ENCODE measurements at regions not wholly inside any gene's neighbourhood (a gene's known extent, or its start where the extent isn't known, plus 50 kb on each side); places are given as distances from the start of the nearest gene placed in this dataset.
"Not testable (repeated sequence)": the region's sequence is repeated elsewhere in the genome, so short reads cannot be mapped to it uniquely, and the experiment has no call there.

GRCh38 chr13:104657196-104657595 is 1591.0 kb upstream of the SLC10A2 start:
- DNase-seq (ENCODE audit: extremely low read depth in 1 of 2, low read depth in 1 of 2), result no peak

- DNase-seq (ENCODE audit: extremely low read depth in 1 of 2, low read depth in 1 of 2), result no peak
Measured at GRCh38 chr13:104650431-104650830, 1584.2 kb upstream of the SLC10A2 start.

- DNase-seq (ENCODE audit: extremely low read depth in 1 of 2, low read depth in 1 of 2), result no peak
Measured at GRCh38 chr13:104648291-104648690, 1582.1 kb upstream of the SLC10A2 start.

- DNase-seq (ENCODE audit: extremely low read depth in 1 of 2, low read depth in 1 of 2), result no peak
Measured at GRCh38 chr13:104645786-104646185, 1579.6 kb upstream of the SLC10A2 start.

GRCh38 chr13:104641309-104641708 is 1575.1 kb upstream of the SLC10A2 start:
- DNase-seq (ENCODE audit: extremely low read depth in 1 of 2, low read depth in 1 of 2), result no peak

GRCh38 chr13:104635879-104636278 is 1569.7 kb upstream of the SLC10A2 start:
- DNase-seq (ENCODE audit: extremely low read depth in 1 of 2, low read depth in 1 of 2), result no peak

GRCh38 chr13:104634016-104634415 is 1567.8 kb upstream of the SLC10A2 start:
- no peak for DNase-seq (ENCODE audit: extremely low read depth in 1 of 2, low read depth in 1 of 2)

GRCh38 chr13:104632736-104633135 is 1566.5 kb upstream of the SLC10A2 start:
- DNase-seq (ENCODE audit: extremely low read depth in 1 of 2, low read depth in 1 of 2), result no peak

GRCh38 chr13:104625201-104625600 is 1559.0 kb upstream of the SLC10A2 start:
- no peak for DNase-seq (ENCODE audit: extremely low read depth in 1 of 2, low read depth in 1 of 2)

GRCh38 chr13:104616990-104617389 is 1550.8 kb upstream of the SLC10A2 start:
- no peak for DNase-seq (ENCODE audit: extremely low read depth in 1 of 2, low read depth in 1 of 2)

- no peak for DNase-seq (ENCODE audit: extremely low read depth in 1 of 2, low read depth in 1 of 2)
Measured at GRCh38 chr13:104614361-104615145, 1548.3 kb upstream of the SLC10A2 start.

- DNase-seq (ENCODE audit: extremely low read depth in 1 of 2, low read depth in 1 of 2), result no peak
Measured at GRCh38 chr13:104608331-104608730, 1542.1 kb upstream of the SLC10A2 start.

- DNase-seq (ENCODE audit: extremely low read depth in 1 of 2, low read depth in 1 of 2), result not testable (repeated sequence)
Measured at GRCh38 chr13:104605435-104605834, 1539.2 kb upstream of the SLC10A2 start.

GRCh38 chr13:104597546-104598180 is 1531.4 kb upstream of the SLC10A2 start:
- DNase-seq (ENCODE audit: extremely low read depth in 1 of 2, low read depth in 1 of 2), result no peak

GRCh38 chr13:104595511-104595910 is 1529.3 kb upstream of the SLC10A2 start:
- DNase-seq (ENCODE audit: extremely low read depth in 1 of 2, low read depth in 1 of 2), result no peak

GRCh38 chr13:104594806-104595205 is 1528.6 kb upstream of the SLC10A2 start:
- no peak for DNase-seq (ENCODE audit: extremely low read depth in 1 of 2, low read depth in 1 of 2)

- DNase-seq (ENCODE audit: extremely low read depth in 1 of 2, low read depth in 1 of 2), result no peak
Measured at GRCh38 chr13:104593693-104594092, 1527.5 kb upstream of the SLC10A2 start.

GRCh38 chr13:104593251-104593576 is 1527.0 kb upstream of the SLC10A2 start:
- DNase-seq (ENCODE audit: extremely low read depth in 1 of 2, low read depth in 1 of 2), result no peak

GRCh38 chr13:104592545-104593250 is 1526.5 kb upstream of the SLC10A2 start:
- no peak for DNase-seq (ENCODE audit: extremely low read depth in 1 of 2, low read depth in 1 of 2)

GRCh38 chr13:104592127-104592526 is 1525.9 kb upstream of the SLC10A2 start:
- DNase-seq (ENCODE audit: extremely low read depth in 1 of 2, low read depth in 1 of 2), result no peak

- no peak for DNase-seq (ENCODE audit: extremely low read depth in 1 of 2, low read depth in 1 of 2)
Measured at GRCh38 chr13:104586051-104586746, 1520.0 kb upstream of the SLC10A2 start.
